Retinal pigment epithelial cell (primary cell): ENCODE measurements at regions not wholly inside any gene's neighbourhood (a gene's known extent, or its start where the extent isn't known, plus 50 kb on each side); places are given as distances from the start of the nearest gene placed in this dataset.
"Not testable (repeated sequence)": the region's sequence is repeated elsewhere in the genome, so short reads cannot be mapped to it uniquely, and the experiment has no call there.

Experiments
- DNase-seq: peaks from one replicate; pipeline ENCODE4 v3.0.0-alpha.2; 2010; ENCODE audit warnings: low read depth
- H3K4me3 ChIP-seq: 2 replicates; pipeline ENCODE4 v1.5.1; 2011; ENCODE audit warnings: mild to moderate bottlenecking, low read length, control low read depth, moderate library complexity
- TF ChIP-seq, protein P1 (sequence below): conservative IDR thresholded peaks from 2 replicates; pipeline ENCODE4 v1.5.1; 2011; ENCODE audit warnings: low read depth, low read length, control low read depth, inconsistent platforms

DNA sequence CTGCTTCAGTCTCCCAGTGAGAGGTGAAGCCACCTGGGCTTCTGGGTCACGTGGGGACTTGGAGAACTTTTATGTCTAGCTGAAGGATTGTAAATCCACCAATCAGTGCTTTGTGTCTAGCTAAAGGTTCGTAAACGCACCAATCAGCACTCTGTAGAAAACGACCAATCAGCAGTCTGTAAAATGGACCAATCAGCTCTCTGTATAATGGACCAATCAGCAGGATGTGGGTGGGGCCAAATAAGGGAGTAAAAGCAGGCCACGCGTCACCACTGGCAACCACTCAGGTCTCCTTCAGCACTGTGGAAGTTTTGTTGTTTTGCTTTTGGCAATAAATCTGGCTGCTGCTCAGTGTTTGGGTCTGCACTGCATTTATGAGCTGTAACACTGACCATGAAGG, 69.1 kb upstream of the NREP start:
- H3K4me3 ChIP-seq, result no peak overlapping the region
- TF ChIP-seq, protein P1, sequence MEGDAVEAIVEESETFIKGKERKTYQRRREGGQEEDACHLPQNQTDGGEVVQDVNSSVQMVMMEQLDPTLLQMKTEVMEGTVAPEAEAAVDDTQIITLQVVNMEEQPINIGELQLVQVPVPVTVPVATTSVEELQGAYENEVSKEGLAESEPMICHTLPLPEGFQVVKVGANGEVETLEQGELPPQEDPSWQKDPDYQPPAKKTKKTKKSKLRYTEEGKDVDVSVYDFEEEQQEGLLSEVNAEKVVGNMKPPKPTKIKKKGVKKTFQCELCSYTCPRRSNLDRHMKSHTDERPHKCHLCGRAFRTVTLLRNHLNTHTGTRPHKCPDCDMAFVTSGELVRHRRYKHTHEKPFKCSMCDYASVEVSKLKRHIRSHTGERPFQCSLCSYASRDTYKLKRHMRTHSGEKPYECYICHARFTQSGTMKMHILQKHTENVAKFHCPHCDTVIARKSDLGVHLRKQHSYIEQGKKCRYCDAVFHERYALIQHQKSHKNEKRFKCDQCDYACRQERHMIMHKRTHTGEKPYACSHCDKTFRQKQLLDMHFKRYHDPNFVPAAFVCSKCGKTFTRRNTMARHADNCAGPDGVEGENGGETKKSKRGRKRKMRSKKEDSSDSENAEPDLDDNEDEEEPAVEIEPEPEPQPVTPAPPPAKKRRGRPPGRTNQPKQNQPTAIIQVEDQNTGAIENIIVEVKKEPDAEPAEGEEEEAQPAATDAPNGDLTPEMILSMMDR, result no peak
- no peak for DNase-seq

DNA sequence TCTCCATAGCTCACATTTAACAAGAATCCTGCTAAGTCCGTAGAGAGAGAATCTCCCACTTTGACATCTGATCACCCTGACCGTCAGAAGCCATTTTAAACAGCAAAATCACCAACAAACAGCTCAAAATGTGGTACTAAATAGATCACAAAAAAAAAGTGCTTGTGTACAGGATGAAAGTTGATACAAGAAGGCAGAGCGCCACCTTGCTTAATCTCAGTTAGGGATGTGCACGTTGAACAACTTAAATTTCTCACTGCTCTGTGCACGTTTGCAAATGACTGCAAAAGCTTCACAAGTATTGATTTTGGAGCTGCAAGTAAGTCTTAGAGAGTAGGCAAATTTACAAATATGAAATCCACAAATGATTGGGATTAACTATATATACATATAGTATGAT, 63.1 kb upstream of the NREP start:
- TF ChIP-seq, protein P1, result no peak
- no peak overlapping the region for H3K4me3 ChIP-seq
- no peak for DNase-seq

GRCh38 chr5:111819028-111819427, 62.0 kb upstream of the NREP start:
- not testable (repeated sequence) for H3K4me3 ChIP-seq, DNase-seq

- DNase-seq, result no peak
- TF ChIP-seq, protein P1, result no peak
- no peak overlapping the region for H3K4me3 ChIP-seq
Measured at GRCh38 chr5:111813537-111813936, 56.5 kb upstream of the NREP start.

- H3K4me3 ChIP-seq, result no peak overlapping the region
- TF ChIP-seq, protein P1, result no peak
- no peak for DNase-seq
Measured at GRCh38 chr5:111810112-111810511, 53.1 kb upstream of the NREP start.
